ENCODE measurements at regions not wholly inside any gene's neighbourhood (a gene's known extent, or its start where the extent isn't known, plus 50 kb on each side); places are given as distances from the start of the nearest gene placed in this dataset.

GRCh38 chr9:72420783-72421182 is 55.8 kb upstream of the ZFAND5 start:
- Mint-ChIP-seq H3K4me1 (no peaks in the 10 kb centered on the region), H3K27ac (ENCODE audit: low read depth) (no peak overlapping the region), H3K36me3 (ENCODE audit: insufficient read depth) (no peaks in the 10 kb centered on the region), H3K4me3 (no peak overlapping the region), H3K9me3 (no peaks in the 10 kb centered on the region), H3K27me3 (no peaks in the 10 kb centered on the region)
- DNase-seq (ENCODE audit: low spot score in 2 of 2) (no peak), ATAC-seq (replicated peaks; ENCODE audit: extremely low read depth, poor library complexity, severe bottlenecking) (no peak)

GRCh38 chr9:72415948-72416347 is 50.9 kb upstream of the ZFAND5 start:
- no peaks in the 10 kb centered on the region for H3K9me3 Mint-ChIP-seq
- no peaks in the 10 kb centered on the region for H3K36me3 Mint-ChIP-seq (ENCODE audit: insufficient read depth)
- no peak overlapping the region for H3K4me3 Mint-ChIP-seq
- H3K27me3 Mint-ChIP-seq = no peaks in the 10 kb centered on the region
- H3K27ac Mint-ChIP-seq (ENCODE audit: low read depth) = no peak overlapping the region
- no peak for ATAC-seq (replicated peaks; ENCODE audit: extremely low read depth, poor library complexity, severe bottlenecking)
- no peaks in the 10 kb centered on the region for H3K4me1 Mint-ChIP-seq
- no peak for DNase-seq (ENCODE audit: low spot score in 2 of 2)

GRCh38 chr9:72415163-72415562 is 50.2 kb upstream of the ZFAND5 start:
- Mint-ChIP-seq H3K4me3 (no peak overlapping the region), H3K27ac (ENCODE audit: low read depth) (no peak overlapping the region), H3K4me1 (no peaks in the 10 kb centered on the region), H3K36me3 (ENCODE audit: insufficient read depth) (no peaks in the 10 kb centered on the region), H3K9me3 (no peaks in the 10 kb centered on the region), H3K27me3 (no peaks in the 10 kb centered on the region)
- DNase-seq (ENCODE audit: low spot score in 2 of 2) (no peak), ATAC-seq (replicated peaks; ENCODE audit: extremely low read depth, poor library complexity, severe bottlenecking) (no peak)

Measured in central memory CD8-positive, alpha-beta T cell (primary cell).